Smooth muscle cell (in vitro differentiated cells): ENCODE measurements at regions not wholly inside any gene's neighbourhood (a gene's known extent, or its start where the extent isn't known, plus 50 kb on each side); places are given as distances from the start of the nearest gene placed in this dataset.

Source experiments
- DNase-seq: peaks from one replicate; lab custom pipeline; 2025; ENCODE audit not compliant: unreplicated experiment; lab: John Stamatoyannopoulos, UW
- H2AFZ ChIP-seq: fragments of 200-600 bp; sonication (generic); 2 replicates; pipeline ENCODE4 v1.6.0; 2016; ENCODE audit warnings: antibody characterized with exemption, low read depth, mild to moderate bottlenecking
- H3F3A ChIP-seq: fragments of 200-600 bp; sonication (generic); 2 replicates; pipeline ENCODE4 v1.6.0; 2017; ENCODE audit warnings: antibody characterized with exemption, low read depth
- H3K27ac ChIP-seq: fragments of 200-600 bp; sonication (generic); 2 replicates; pipeline ENCODE4 v1.5.1; 2016; ENCODE audit warnings: low read depth, mild to moderate bottlenecking
- H3K27me3 ChIP-seq: fragments of 200-600 bp; sonication (generic); 2 replicates; pipeline ENCODE4 v1.6.1; 2016; ENCODE audit warnings: low read depth, mild to moderate bottlenecking
- H3K36me3 ChIP-seq: fragments of 200-600 bp; sonication (generic); 2 replicates; pipeline ENCODE4 v1.5.1; 2016; ENCODE audit warnings: low read depth
- H3K4me1 ChIP-seq: fragments of 200-600 bp; sonication (generic); 2 replicates; pipeline ENCODE4 v1.5.1; 2016; ENCODE audit warnings: low read depth
- H3K4me2 ChIP-seq: fragments of 200-600 bp; sonication (generic); 2 replicates; pipeline ENCODE4 v1.6.0; 2016; ENCODE audit warnings: mild to moderate bottlenecking
- H3K4me3 ChIP-seq: fragments of 200-600 bp; sonication (generic); 2 replicates; pipeline ENCODE4 v1.5.1; 2016; ENCODE audit warnings: mild to moderate bottlenecking
- H3K79me2 ChIP-seq: fragments of 200-600 bp; sonication (generic); 2 replicates; pipeline ENCODE4 v1.6.0; 2016; ENCODE audit warnings: low read depth, mild to moderate bottlenecking
- H3K9ac ChIP-seq: fragments of 200-600 bp; sonication (generic); 2 replicates; pipeline ENCODE4 v1.6.0; 2016; ENCODE audit warnings: low read depth
- H3K9me3 ChIP-seq: fragments of 200-600 bp; sonication (generic); replicated peaks from 2 replicates; pipeline ENCODE4 v1.5.1; 2016; ENCODE audit warnings: low read depth
- H4K20me1 ChIP-seq: fragments of 200-600 bp; sonication (generic); 2 replicates; pipeline ENCODE4 v1.6.0; 2016; ENCODE audit warnings: low read depth
- CTCF ChIP-seq: fragments of 200-600 bp; sonication (generic); IDR thresholded peaks from 2 replicates; pipeline ENCODE4 v1.5.1; 2017; ENCODE audit warnings: borderline replicate concordance, mild to moderate bottlenecking, antibody characterized with exemption; ENCODE audit not compliant: insufficient read depth, poor library complexity, severe bottlenecking
- WGBS: methylation state at CpG from one replicate; pipeline ENCODE4 v1.1.7; 2016; ENCODE audit warnings: low lambda C conversion rate; 5-methylcytosine and 5-hydroxymethylcytosine counted together

GRCh38 chr1:58033311-58033710 lies 513.2 kb downstream of the OMA1 start:
- no peak for TF ChIP-seq CTCF
- Histone ChIP-seq H3K4me3 (no peak overlapping the region), H3K36me3 (no peaks in the 10 kb centered on the region), H4K20me1 (no peaks in the 10 kb centered on the region), H3K79me2 (no peaks in the 10 kb centered on the region), H2AFZ (no peak overlapping the region), H3K9ac (no peak overlapping the region), H3K4me1 (no peaks in the 10 kb centered on the region), H3K27ac (no peak overlapping the region), H3K4me2 (no peak overlapping the region), H3K9me3 (no peaks in the 10 kb centered on the region), H3K27me3 (peaks cover 68% of the 10 kb centered on the region), H3F3A (no peaks in the 10 kb centered on the region)
- 32% methylated on average over 2 of the region's 2 CpGs for WGBS
- DNase-seq = no peak

- Histone ChIP-seq H3K27ac (no peak overlapping the region), H3K4me3 (no peak overlapping the region), H3K27me3 (peaks cover 67% of the 10 kb centered on the region), H3F3A (no peaks in the 10 kb centered on the region), H3K36me3 (no peaks in the 10 kb centered on the region), H3K9me3 (no peaks in the 10 kb centered on the region), H3K4me1 (no peaks in the 10 kb centered on the region), H4K20me1 (no peaks in the 10 kb centered on the region), H3K9ac (no peak overlapping the region), H3K4me2 (no peak overlapping the region), H2AFZ (no peak overlapping the region), H3K79me2 (no peaks in the 10 kb centered on the region)
- no peak for TF ChIP-seq CTCF
- 83% methylated on average over 1 of the region's 1 CpG for WGBS
- no peak for DNase-seq
Observed at GRCh38 chr1:58032611-58033073, 513.9 kb downstream of the OMA1 start.

- Histone ChIP-seq H3K4me1 (no peaks in the 10 kb centered on the region), H3K9ac (no peak overlapping the region), H3K9me3 (no peaks in the 10 kb centered on the region), H3K4me3 (no peak overlapping the region), H2AFZ (no peak overlapping the region), H3K79me2 (no peaks in the 10 kb centered on the region), H3K27me3 (peaks cover 59% of the 10 kb centered on the region), H4K20me1 (no peaks in the 10 kb centered on the region), H3K4me2 (no peak overlapping the region), H3F3A (no peaks in the 10 kb centered on the region), H3K36me3 (no peaks in the 10 kb centered on the region), H3K27ac (no peak overlapping the region)
- 4% methylated on average over 5 of the region's 5 CpGs for WGBS
- no peak for TF ChIP-seq CTCF
- DNase-seq = no peak
Observed at GRCh38 chr1:58031416-58031815, 515.1 kb downstream of the OMA1 start.

- Histone ChIP-seq H3K27me3 (peaks cover 62% of the 10 kb centered on the region), H3K4me3 (no peak overlapping the region), H3K36me3 (no peaks in the 10 kb centered on the region), H3K9me3 (no peaks in the 10 kb centered on the region), H3K4me1 (no peaks in the 10 kb centered on the region), H3K79me2 (no peaks in the 10 kb centered on the region), H3K9ac (no peak overlapping the region), H2AFZ (no peak overlapping the region), H3K4me2 (no peak overlapping the region), H3K27ac (no peak overlapping the region), H3F3A (no peaks in the 10 kb centered on the region), H4K20me1 (no peaks in the 10 kb centered on the region)
- no peak for TF ChIP-seq CTCF
- WGBS = 70% methylated on average over 3 of the region's 3 CpGs
- no peak for DNase-seq
Observed at GRCh38 chr1:58030456-58030855, 516.1 kb downstream of the OMA1 start.
